DOHH2 (cell line): ENCODE measurements at regions not wholly inside any gene's neighbourhood (a gene's known extent, or its start where the extent isn't known, plus 50 kb on each side); places are given as distances from the start of the nearest gene placed in this dataset.
"Not testable (repeated sequence)": the region's sequence is repeated elsewhere in the genome, so short reads cannot be mapped to it uniquely, and the experiment has no call there.

ENCODE experiments used
- H3F3A ChIP-seq: fragments of 200-600 bp; sonication (generic), shearing (Covaris generic); 2 replicates; pipeline ENCODE4 v1.6.0; 2016; ENCODE audit warnings: antibody characterized with exemption, mild to moderate bottlenecking; ENCODE audit not compliant: control insufficient read depth, insufficient read depth
- H3K27ac ChIP-seq: fragments of 200-600 bp; sonication (generic); 2 replicates; pipeline ENCODE4 v1.5.1; 2014; ENCODE audit warnings: low read depth, mild to moderate bottlenecking, low read length, moderate library complexity
- H3K27me3 ChIP-seq: fragments of 200-600 bp; sonication (generic); 2 replicates; pipeline ENCODE4 v1.6.1; 2014; ENCODE audit warnings: mild to moderate bottlenecking, low read length, mixed read lengths; ENCODE audit not compliant: control insufficient read depth
- H3K36me3 ChIP-seq: fragments of 200-600 bp; sonication (generic); 2 replicates; pipeline ENCODE4 v1.6.1; 2014; ENCODE audit warnings: mild to moderate bottlenecking, low read length, moderate library complexity, mixed read lengths; ENCODE audit not compliant: control insufficient read depth
- H3K4me1 ChIP-seq: fragments of 200-600 bp; sonication (generic); 2 replicates; pipeline ENCODE4 v1.6.1; 2014; ENCODE audit warnings: mild to moderate bottlenecking, low read length, mixed read lengths; ENCODE audit not compliant: control insufficient read depth
- H3K4me2 ChIP-seq: fragments of 200-600 bp; sonication (generic); 2 replicates; pipeline ENCODE4 v1.6.0; 2014; ENCODE audit warnings: mild to moderate bottlenecking, low read length, moderate library complexity
- H3K4me3 ChIP-seq: fragments of 200-600 bp; sonication (generic); 2 replicates; pipeline ENCODE4 v1.5.1; 2014; ENCODE audit warnings: mild to moderate bottlenecking, low read length, mixed read lengths
- H3K79me2 ChIP-seq: fragments of 200-600 bp; sonication (generic); 2 replicates; pipeline ENCODE4 v1.6.1; 2014; ENCODE audit warnings: mild to moderate bottlenecking, low read length, mixed read lengths; ENCODE audit not compliant: control insufficient read depth
- H3K9me2 ChIP-seq: fragments of 200-600 bp; sonication (generic); replicated peaks from 2 replicates; pipeline ENCODE4 v1.6.1; 2014; ENCODE audit warnings: mild to moderate bottlenecking, low read length, mixed read lengths; ENCODE audit not compliant: control insufficient read depth
- H3K9me3 ChIP-seq: fragments of 200-600 bp; sonication (generic); 2 replicates; pipeline ENCODE4 v1.6.1; 2014; ENCODE audit warnings: antibody characterized with exemption, low read length, mixed read lengths; ENCODE audit not compliant: control insufficient read depth, insufficient read depth
- H4K20me1 ChIP-seq: fragments of 200-600 bp; sonication (generic); 2 replicates; pipeline ENCODE4 v1.6.0; 2014; ENCODE audit warnings: low read depth, mild to moderate bottlenecking, antibody characterized with exemption, low read length, moderate library complexity; ENCODE audit not compliant: control insufficient read depth, insufficient read depth
- EZH2phosphoT487 ChIP-seq: fragments of 200-600 bp; sonication (generic); IDR thresholded peaks from 2 replicates; pipeline ENCODE4 v1.6.1; 2017; ENCODE audit warnings: borderline replicate concordance, mild to moderate bottlenecking, antibody characterized with exemption, low read length, moderate library complexity, mixed read lengths
- TF ChIP-seq, protein P1 (sequence below): fragments of 200-600 bp; sonication (generic); IDR thresholded peaks from one replicate; pipeline ENCODE4 v1.5.1; 2014; ENCODE audit warnings: antibody characterized with exemption, mild to moderate bottlenecking, low read depth, low read length; ENCODE audit not compliant: poor library complexity, severe bottlenecking

DNA sequence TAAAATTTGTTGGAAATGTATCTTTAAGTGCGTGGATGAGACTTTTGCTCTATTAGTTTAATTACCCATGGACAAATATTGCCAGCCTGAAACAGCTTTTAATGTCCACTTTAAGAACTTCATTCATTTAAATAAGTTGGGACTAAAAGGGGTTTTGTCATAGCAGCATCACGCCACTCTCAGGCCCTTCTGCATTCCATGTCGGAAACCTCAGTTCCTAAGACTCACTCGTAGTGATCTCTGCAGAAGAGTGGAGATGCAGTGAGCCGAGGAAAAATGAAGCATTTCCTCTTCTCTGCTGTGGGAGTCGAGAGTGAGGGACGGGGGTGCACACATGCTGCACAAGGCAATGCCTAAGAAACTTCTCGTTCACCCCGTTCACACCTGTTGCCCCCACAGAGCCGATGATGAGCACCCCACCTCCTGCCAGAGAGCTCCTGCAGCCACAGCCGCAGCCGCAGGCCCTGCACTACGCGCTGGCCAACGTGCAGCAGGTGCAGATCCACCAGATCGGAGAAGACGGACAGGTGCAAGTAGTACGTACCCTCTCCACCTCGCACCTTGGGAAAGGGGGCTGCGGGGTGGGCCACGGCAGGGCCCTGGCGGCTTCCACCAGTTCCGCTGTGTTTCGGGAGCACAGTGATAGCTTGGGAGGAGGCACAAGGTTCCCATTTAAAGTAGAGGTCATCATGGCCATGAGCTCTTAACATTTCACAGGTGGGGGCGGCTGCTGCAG, 68.8 kb upstream of the CRYM start:
- not testable (repeated sequence) for H3K36me3 ChIP-seq, H3K27ac ChIP-seq, H3K4me3 ChIP-seq, H3K9me3 ChIP-seq, H3K4me1 ChIP-seq, H3F3A ChIP-seq, H3K4me2 ChIP-seq, H3K79me2 ChIP-seq, H4K20me1 ChIP-seq, H3K9me2 ChIP-seq, H3K27me3 ChIP-seq

DNA sequence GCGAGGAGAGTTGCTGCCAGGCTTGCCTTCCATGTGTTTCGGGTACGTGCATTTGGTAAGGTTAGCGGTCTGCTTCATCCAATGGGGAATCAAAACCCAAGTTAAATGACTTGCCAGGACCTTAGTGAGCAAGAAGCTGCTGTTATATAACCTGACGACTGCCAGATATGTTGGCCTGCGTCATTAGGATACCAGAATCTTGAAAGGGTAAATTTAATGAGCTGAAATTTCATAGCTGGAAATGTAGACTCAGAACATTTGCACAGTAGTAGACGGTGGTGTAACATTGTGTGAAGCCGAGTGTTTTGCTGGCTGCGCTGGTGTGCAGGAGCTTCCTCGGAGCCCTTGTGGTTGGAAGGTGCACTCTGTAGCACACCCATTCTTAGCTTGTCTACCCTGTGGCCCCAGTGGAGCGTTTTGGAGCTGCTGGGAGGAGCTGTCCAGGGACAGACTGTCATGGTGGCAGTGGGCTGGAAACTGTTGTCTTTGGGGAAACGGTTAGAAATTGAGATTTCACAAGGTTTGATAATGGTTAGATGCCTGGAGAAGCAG, 66.3 kb upstream of the CRYM start:
- not testable (repeated sequence) for H3K9me3 ChIP-seq, H3K4me3 ChIP-seq, H3K9me2 ChIP-seq, H3K27me3 ChIP-seq, H3K36me3 ChIP-seq, H3K4me1 ChIP-seq, H4K20me1 ChIP-seq, H3K4me2 ChIP-seq, H3F3A ChIP-seq, H3K27ac ChIP-seq, H3K79me2 ChIP-seq

DNA sequence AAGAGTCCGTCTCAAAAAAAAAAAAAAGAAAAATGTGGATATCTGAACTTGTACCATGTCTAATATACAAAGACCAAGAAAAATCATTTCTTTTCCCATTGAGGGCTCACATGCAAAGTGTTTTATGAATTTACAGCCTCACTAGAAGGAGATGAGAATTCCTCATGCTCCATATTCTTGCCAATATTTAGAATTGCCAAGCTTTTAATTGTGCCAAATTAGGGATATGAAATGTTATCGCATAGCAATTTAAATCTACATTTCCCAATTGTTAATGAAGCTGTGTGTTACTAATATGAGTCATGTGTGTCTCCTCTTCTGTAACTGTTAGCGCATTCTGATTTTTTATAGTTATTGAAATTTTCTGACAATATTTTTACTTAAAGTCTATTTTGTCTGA, 63.0 kb upstream of the CRYM start:
- no peaks in the 10 kb centered on the region for H3K4me1 ChIP-seq
- no peak overlapping the region for H3K4me3 ChIP-seq
- no peaks in the 10 kb centered on the region for H3K27me3 ChIP-seq
- no peaks in the 10 kb centered on the region for H3F3A ChIP-seq
- TF ChIP-seq, protein P1, sequence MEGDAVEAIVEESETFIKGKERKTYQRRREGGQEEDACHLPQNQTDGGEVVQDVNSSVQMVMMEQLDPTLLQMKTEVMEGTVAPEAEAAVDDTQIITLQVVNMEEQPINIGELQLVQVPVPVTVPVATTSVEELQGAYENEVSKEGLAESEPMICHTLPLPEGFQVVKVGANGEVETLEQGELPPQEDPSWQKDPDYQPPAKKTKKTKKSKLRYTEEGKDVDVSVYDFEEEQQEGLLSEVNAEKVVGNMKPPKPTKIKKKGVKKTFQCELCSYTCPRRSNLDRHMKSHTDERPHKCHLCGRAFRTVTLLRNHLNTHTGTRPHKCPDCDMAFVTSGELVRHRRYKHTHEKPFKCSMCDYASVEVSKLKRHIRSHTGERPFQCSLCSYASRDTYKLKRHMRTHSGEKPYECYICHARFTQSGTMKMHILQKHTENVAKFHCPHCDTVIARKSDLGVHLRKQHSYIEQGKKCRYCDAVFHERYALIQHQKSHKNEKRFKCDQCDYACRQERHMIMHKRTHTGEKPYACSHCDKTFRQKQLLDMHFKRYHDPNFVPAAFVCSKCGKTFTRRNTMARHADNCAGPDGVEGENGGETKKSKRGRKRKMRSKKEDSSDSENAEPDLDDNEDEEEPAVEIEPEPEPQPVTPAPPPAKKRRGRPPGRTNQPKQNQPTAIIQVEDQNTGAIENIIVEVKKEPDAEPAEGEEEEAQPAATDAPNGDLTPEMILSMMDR, result no peak
- no peak for TF ChIP-seq EZH2phosphoT487
- H3K79me2 ChIP-seq, result no peaks in the 10 kb centered on the region
- no peaks in the 10 kb centered on the region for H3K9me3 ChIP-seq
- no peaks in the 10 kb centered on the region for H4K20me1 ChIP-seq
- peaks cover 13% of the 10 kb centered on the region for H3K36me3 ChIP-seq
- no peaks in the 10 kb centered on the region for H3K9me2 ChIP-seq
- no peak overlapping the region for H3K27ac ChIP-seq
- no peak overlapping the region for H3K4me2 ChIP-seq

GRCh38 chr16:21339941-21340340, 61.9 kb upstream of the CRYM start:
- no peaks in the 10 kb centered on the region for H3K27me3 ChIP-seq
- no peak overlapping the region for H3K27ac ChIP-seq
- H4K20me1 ChIP-seq, result no peaks in the 10 kb centered on the region
- no peaks in the 10 kb centered on the region for H3K79me2 ChIP-seq
- no peaks in the 10 kb centered on the region for H3F3A ChIP-seq
- H3K9me3 ChIP-seq, result no peaks in the 10 kb centered on the region
- H3K4me2 ChIP-seq, result no peak overlapping the region
- H3K9me2 ChIP-seq, result no peaks in the 10 kb centered on the region
- TF ChIP-seq, protein P1, result no peak
- no peak for TF ChIP-seq EZH2phosphoT487
- peaks cover 13% of the 10 kb centered on the region for H3K36me3 ChIP-seq
- no peaks in the 10 kb centered on the region for H3K4me1 ChIP-seq
- H3K4me3 ChIP-seq, result no peak overlapping the region
